H54 (cell line): ENCODE measurements at regions not wholly inside any gene's neighbourhood (a gene's known extent, or its start where the extent isn't known, plus 50 kb on each side); places are given as distances from the start of the nearest gene placed in this dataset.
A peak's percentile ranks its signal among the peaks of the same experiment; 100 is the strongest.
"Not testable (repeated sequence)": the region's sequence is repeated elsewhere in the genome, so short reads cannot be mapped to it uniquely, and the experiment has no call there.

ENCODE experiments used
- DNase-seq: peaks from one replicate; pipeline ENCODE4 v3.0.0; 2011; ENCODE audit warnings: low spot score, mixed read lengths; ENCODE audit not compliant: insufficient read length
- FAIRE-seq: peaks from 3 replicates; lab custom pipeline; 2011; peaks lifted over from hg19 to GRCh38; lab: Jason Lieb, UNC

DNA sequence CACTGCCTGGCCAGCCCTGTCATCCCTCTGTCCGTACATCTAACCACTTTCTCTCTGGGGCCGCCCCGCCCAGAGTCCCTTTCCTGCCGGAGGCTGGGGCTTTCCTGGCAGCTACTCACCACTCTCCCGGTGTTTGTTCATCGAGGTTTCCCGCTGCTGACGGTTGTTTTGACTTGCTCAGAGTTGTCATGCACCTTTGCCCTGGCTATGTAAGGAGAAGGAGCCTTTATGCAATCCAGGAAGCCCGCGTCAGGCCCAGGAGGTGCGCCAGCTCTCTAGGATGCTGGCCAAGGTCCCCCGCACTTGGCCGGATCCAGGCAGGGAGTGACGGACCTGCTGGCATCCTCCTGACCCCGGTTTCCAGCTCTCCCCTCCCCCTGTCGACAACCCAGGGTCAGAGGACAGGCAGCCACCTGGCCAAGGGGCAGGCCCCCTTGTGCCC lies 51.0 kb upstream of the SIK1 start:
- DNase-seq, result not testable (repeated sequence)
- FAIRE-seq, result peak; percentile 73
